PC-9 (cell line): ENCODE measurements at regions not wholly inside any gene's neighbourhood (a gene's known extent, or its start where the extent isn't known, plus 50 kb on each side); places are given as distances from the start of the nearest gene placed in this dataset.

Experiments used
- EZH2 ChIP-seq: fragments of 200-600 bp; sonication (generic); IDR thresholded peaks from 2 replicates; pipeline ENCODE4 v1.8.0; 2017; ENCODE audit warnings: antibody characterized with exemption, low read depth
- TF ChIP-seq, protein P1 (sequence below): fragments of 200-600 bp; sonication (generic); conservative IDR thresholded peaks from 2 replicates; pipeline ENCODE4 v1.6.1; 2017; ENCODE audit warnings: mixed run types, antibody characterized with exemption, mild to moderate bottlenecking, moderate library complexity

DNA sequence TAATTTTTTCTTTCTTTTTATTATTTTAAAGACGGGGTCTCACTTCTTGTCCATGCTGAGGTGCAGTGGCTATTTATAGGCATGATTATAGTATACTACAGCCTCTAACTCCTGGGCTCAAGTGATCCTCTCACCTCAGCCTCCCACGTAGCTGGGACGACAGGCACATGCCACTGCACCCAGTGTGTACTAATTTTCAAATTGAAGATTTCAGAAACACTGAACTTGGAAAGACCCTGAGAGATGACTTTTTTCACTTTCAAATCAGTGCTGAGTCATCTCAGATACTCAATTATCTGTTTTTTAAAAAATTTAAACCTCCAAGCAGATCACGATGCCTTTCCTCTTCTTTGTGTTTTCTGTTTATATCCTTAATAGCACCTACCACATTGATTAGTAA lies 53.7 kb upstream of the COCH start:
- TF ChIP-seq, protein P1, sequence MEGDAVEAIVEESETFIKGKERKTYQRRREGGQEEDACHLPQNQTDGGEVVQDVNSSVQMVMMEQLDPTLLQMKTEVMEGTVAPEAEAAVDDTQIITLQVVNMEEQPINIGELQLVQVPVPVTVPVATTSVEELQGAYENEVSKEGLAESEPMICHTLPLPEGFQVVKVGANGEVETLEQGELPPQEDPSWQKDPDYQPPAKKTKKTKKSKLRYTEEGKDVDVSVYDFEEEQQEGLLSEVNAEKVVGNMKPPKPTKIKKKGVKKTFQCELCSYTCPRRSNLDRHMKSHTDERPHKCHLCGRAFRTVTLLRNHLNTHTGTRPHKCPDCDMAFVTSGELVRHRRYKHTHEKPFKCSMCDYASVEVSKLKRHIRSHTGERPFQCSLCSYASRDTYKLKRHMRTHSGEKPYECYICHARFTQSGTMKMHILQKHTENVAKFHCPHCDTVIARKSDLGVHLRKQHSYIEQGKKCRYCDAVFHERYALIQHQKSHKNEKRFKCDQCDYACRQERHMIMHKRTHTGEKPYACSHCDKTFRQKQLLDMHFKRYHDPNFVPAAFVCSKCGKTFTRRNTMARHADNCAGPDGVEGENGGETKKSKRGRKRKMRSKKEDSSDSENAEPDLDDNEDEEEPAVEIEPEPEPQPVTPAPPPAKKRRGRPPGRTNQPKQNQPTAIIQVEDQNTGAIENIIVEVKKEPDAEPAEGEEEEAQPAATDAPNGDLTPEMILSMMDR, result no peak
- TF ChIP-seq EZH2, result no peak
